MM.1S (cell line): ENCODE measurements at regions not wholly inside any gene's neighbourhood (a gene's known extent, or its start where the extent isn't known, plus 50 kb on each side); places are given as distances from the start of the nearest gene placed in this dataset.

ENCODE experiments used
- DNase-seq: peaks from one replicate; pipeline ENCODE4 v3.0.0-alpha.2; 2015
- H2AFZ ChIP-seq: fragments of 300-600 bp; sonication (generic); 2 replicates; pipeline ENCODE4 v1.6.0; 2016; ENCODE audit warnings: antibody characterized with exemption, low read length
- H3F3A ChIP-seq: fragments of 300-600 bp; sonication (generic); 2 replicates; pipeline ENCODE4 v1.6.1; 2016; ENCODE audit warnings: mild to moderate bottlenecking, antibody characterized with exemption, low read length, moderate library complexity, mixed read lengths; ENCODE audit not compliant: insufficient read depth
- H3K27ac ChIP-seq: fragments of 300-600 bp; sonication (generic); 2 replicates; pipeline ENCODE4 v1.5.1; 2016; ENCODE audit warnings: mild to moderate bottlenecking, low read length
- H3K27me3 ChIP-seq: fragments of 300-600 bp; sonication (generic); replicated peaks from 2 replicates; pipeline ENCODE4 v1.6.0; 2016; ENCODE audit warnings: low read length; ENCODE audit not compliant: insufficient read depth
- H3K36me3 ChIP-seq: fragments of 300-600 bp; sonication (generic); replicated peaks from 2 replicates; pipeline ENCODE4 v1.6.1; 2016; ENCODE audit warnings: mild to moderate bottlenecking, low read length, mixed read lengths; ENCODE audit not compliant: insufficient read depth
- H3K4me1 ChIP-seq: fragments of 300-600 bp; sonication (generic); 2 replicates; pipeline ENCODE4 v1.6.1; 2016; ENCODE audit warnings: low read length, mixed read lengths
- H3K4me2 ChIP-seq: fragments of 300-600 bp; sonication (generic); 2 replicates; pipeline ENCODE4 v1.6.0; 2016; ENCODE audit warnings: low read depth, low read length
- H3K4me3 ChIP-seq: fragments of 300-600 bp; sonication (generic); 2 replicates; pipeline ENCODE4 v1.5.1; 2016; ENCODE audit warnings: low read length, mixed read lengths
- H3K79me2 ChIP-seq: fragments of 300-600 bp; sonication (generic); 2 replicates; pipeline ENCODE4 v1.6.1; 2016; ENCODE audit warnings: mixed run types, low read length, mixed read lengths
- H3K9ac ChIP-seq: fragments of 300-600 bp; sonication (generic); 2 replicates; pipeline ENCODE4 v1.6.1; 2016; ENCODE audit warnings: low read length, mixed read lengths
- H3K9me2 ChIP-seq: fragments of 300-600 bp; sonication (generic); replicated peaks from 2 replicates; pipeline ENCODE4 v1.6.1; 2016; ENCODE audit warnings: mild to moderate bottlenecking, low read length, mixed read lengths; ENCODE audit not compliant: insufficient read depth
- H3K9me3 ChIP-seq: fragments of 300-600 bp; sonication (generic); replicated peaks from 2 replicates; pipeline ENCODE4 v1.6.1; 2016; ENCODE audit warnings: mild to moderate bottlenecking, low read length, mixed read lengths; ENCODE audit not compliant: insufficient read depth
- H4K20me1 ChIP-seq: fragments of 300-600 bp; sonication (generic); 2 replicates; pipeline ENCODE4 v1.6.1; 2016; ENCODE audit warnings: mild to moderate bottlenecking, low read length, moderate library complexity, mixed read lengths; ENCODE audit not compliant: insufficient read depth
- CTCF ChIP-seq: fragments of 300-600 bp; sonication (generic); IDR thresholded peaks from 2 replicates; pipeline ENCODE4 v1.5.1; 2016; ENCODE audit warnings: antibody characterized with exemption, low read length, mixed read lengths
- EZH2 ChIP-seq: fragments of 300-600 bp; sonication (generic); optimal IDR thresholded peaks from 2 replicates; pipeline ENCODE3; 2017; ENCODE audit warnings: low read depth, mild to moderate bottlenecking, antibody characterized with exemption, low read length, mixed read lengths
- EZH2phosphoT487 ChIP-seq: fragments of 300-600 bp; sonication (generic); IDR thresholded peaks from 2 replicates; pipeline ENCODE4 v1.6.1; 2018; ENCODE audit warnings: antibody characterized with exemption, low read length

GRCh38 chr1:56413671-56414199 lies 165.6 kb downstream of the PLPP3 start:
- no peaks in the 10 kb centered on the region for H3K36me3 ChIP-seq
- DNase-seq: no peak
- H3K4me1 ChIP-seq: no peaks in the 10 kb centered on the region
- no peak overlapping the region for H3K27ac ChIP-seq
- no peaks in the 10 kb centered on the region for H4K20me1 ChIP-seq
- no peaks in the 10 kb centered on the region for H3K9me3 ChIP-seq
- no peak overlapping the region for H2AFZ ChIP-seq
- H3K9ac ChIP-seq: no peak overlapping the region
- H3K27me3 ChIP-seq: no peaks in the 10 kb centered on the region
- no peaks in the 10 kb centered on the region for H3K79me2 ChIP-seq
- H3K4me3 ChIP-seq: no peak overlapping the region
- H3K4me2 ChIP-seq: no peak overlapping the region
- TF ChIP-seq CTCF (no peak), EZH2 (no peak)
- no peaks in the 10 kb centered on the region for H3K9me2 ChIP-seq
- H3F3A ChIP-seq: no peaks in the 10 kb centered on the region

GRCh38 chr1:56411484-56412180 lies 167.7 kb downstream of the PLPP3 start:
- no peak overlapping the region for H3K4me2 ChIP-seq
- no peaks in the 10 kb centered on the region for H3F3A ChIP-seq
- TF ChIP-seq CTCF (no peak), EZH2phosphoT487 (no peak), EZH2 (no peak)
- no peak overlapping the region for H3K27ac ChIP-seq
- H4K20me1 ChIP-seq: no peaks in the 10 kb centered on the region
- H3K4me1 ChIP-seq: no peaks in the 10 kb centered on the region
- DNase-seq: no peak
- H2AFZ ChIP-seq: no peak overlapping the region
- no peaks in the 10 kb centered on the region for H3K27me3 ChIP-seq
- H3K79me2 ChIP-seq: no peaks in the 10 kb centered on the region
- no peaks in the 10 kb centered on the region for H3K36me3 ChIP-seq
- no peak overlapping the region for H3K9ac ChIP-seq
- H3K9me3 ChIP-seq: no peaks in the 10 kb centered on the region
- no peak overlapping the region for H3K4me3 ChIP-seq
- no peaks in the 10 kb centered on the region for H3K9me2 ChIP-seq

- H3K9me2 ChIP-seq: no peaks in the 10 kb centered on the region
- no peaks in the 10 kb centered on the region for H3F3A ChIP-seq
- no peaks in the 10 kb centered on the region for H3K9me3 ChIP-seq
- no peaks in the 10 kb centered on the region for H3K4me1 ChIP-seq
- no peak overlapping the region for H3K27ac ChIP-seq
- no peaks in the 10 kb centered on the region for H3K79me2 ChIP-seq
- no peak overlapping the region for H3K9ac ChIP-seq
- no peak overlapping the region for H2AFZ ChIP-seq
- H4K20me1 ChIP-seq: no peaks in the 10 kb centered on the region
- DNase-seq: no peak
- no peak for TF ChIP-seq EZH2
- no peaks in the 10 kb centered on the region for H3K36me3 ChIP-seq
- H3K4me2 ChIP-seq: no peak overlapping the region
- no peaks in the 10 kb centered on the region for H3K27me3 ChIP-seq
- H3K4me3 ChIP-seq: no peak overlapping the region
Measured at GRCh38 chr1:56411021-56411420, 168.3 kb downstream of the PLPP3 start.

- DNase-seq: no peak
- Histone ChIP-seq H3K4me2 (no peak overlapping the region), H3F3A (no peaks in the 10 kb centered on the region), H3K36me3 (no peaks in the 10 kb centered on the region), H3K9me2 (no peaks in the 10 kb centered on the region), H4K20me1 (no peaks in the 10 kb centered on the region), H3K4me1 (no peaks in the 10 kb centered on the region), H3K27ac (no peak overlapping the region), H3K27me3 (no peaks in the 10 kb centered on the region), H3K9ac (no peak overlapping the region), H3K79me2 (no peaks in the 10 kb centered on the region), H3K9me3 (no peaks in the 10 kb centered on the region), H3K4me3 (no peak overlapping the region), H2AFZ (no peak overlapping the region)
- TF ChIP-seq EZH2phosphoT487 (no peak), CTCF (no peak), EZH2 (no peak)
Measured at GRCh38 chr1:56410405-56410804, 169.0 kb downstream of the PLPP3 start.
